Dendritic cell treated with granulocyte-macrophage colony-stimulating factor and Interleukin-4, amounts not matched to agents 40 ng/mL and 50 ng/mL, for 4 days (primary cell): ENCODE measurements at regions not wholly inside any gene's neighbourhood (a gene's known extent, or its start where the extent isn't known, plus 50 kb on each side); places are given as distances from the start of the nearest gene placed in this dataset.
A peak's percentile ranks its signal among the peaks of the same experiment; 100 is the strongest.

ENCODE experiments used
- H3K27ac Mint-ChIP-seq: one replicate; pipeline ENCODE4 v1.8.0; 2022; ENCODE audit warnings: mild to moderate bottlenecking, mixed read lengths
- H3K27me3 Mint-ChIP-seq: one replicate; pipeline ENCODE4 v1.8.0; 2022; ENCODE audit warnings: mild to moderate bottlenecking, mixed read lengths
- H3K36me3 Mint-ChIP-seq: one replicate; pipeline ENCODE4 v1.8.0; 2022; ENCODE audit warnings: low read depth, mixed read lengths
- H3K4me1 Mint-ChIP-seq: one replicate; pipeline ENCODE4 v1.8.0; 2022; ENCODE audit warnings: low read depth, mixed read lengths
- H3K4me3 Mint-ChIP-seq: one replicate; pipeline ENCODE4 v1.8.0; 2022; ENCODE audit warnings: mild to moderate bottlenecking, moderate library complexity, mixed read lengths
- H3K9me3 Mint-ChIP-seq: one replicate; pipeline ENCODE4 v1.8.0; 2022; ENCODE audit warnings: mixed read lengths
- intact Hi-C: fragments of 100-400 bp; cut with micrococcal nuclease; formaldehyde crosslinking; loops from one replicate; pipeline ENCODE4 v1.15.0; 2022

DNA sequence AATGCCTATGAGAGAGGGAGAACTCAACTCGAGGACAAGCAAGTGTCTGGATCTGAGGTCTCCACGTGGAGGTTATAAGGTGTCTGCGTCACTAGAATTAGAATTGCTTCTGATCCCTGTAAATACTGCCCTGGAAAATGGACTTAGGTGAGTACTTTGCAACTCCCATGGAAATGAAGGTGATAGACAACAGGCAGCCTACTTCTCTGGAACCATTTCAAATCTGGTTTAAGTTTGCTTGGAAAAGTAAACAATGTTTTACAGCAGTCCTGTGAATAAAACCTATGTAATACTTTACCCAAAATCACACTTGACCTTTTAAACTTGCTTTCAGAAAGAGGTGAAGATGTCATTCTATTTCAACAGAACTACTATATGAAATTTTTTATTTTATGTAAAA lies 70.1 kb upstream of the TENT5A start:
- intact Hi-C loops: no loop called here
- no peaks in the 10 kb centered on the region for H3K27me3 Mint-ChIP-seq
- H3K4me1 Mint-ChIP-seq: peaks cover 28% of the 10 kb centered on the region
- no peaks in the 10 kb centered on the region for H3K36me3 Mint-ChIP-seq
- no peak overlapping the region for H3K27ac Mint-ChIP-seq
- no peak overlapping the region for H3K4me3 Mint-ChIP-seq
- H3K9me3 Mint-ChIP-seq: peaks cover 11% of the 10 kb centered on the region

DNA sequence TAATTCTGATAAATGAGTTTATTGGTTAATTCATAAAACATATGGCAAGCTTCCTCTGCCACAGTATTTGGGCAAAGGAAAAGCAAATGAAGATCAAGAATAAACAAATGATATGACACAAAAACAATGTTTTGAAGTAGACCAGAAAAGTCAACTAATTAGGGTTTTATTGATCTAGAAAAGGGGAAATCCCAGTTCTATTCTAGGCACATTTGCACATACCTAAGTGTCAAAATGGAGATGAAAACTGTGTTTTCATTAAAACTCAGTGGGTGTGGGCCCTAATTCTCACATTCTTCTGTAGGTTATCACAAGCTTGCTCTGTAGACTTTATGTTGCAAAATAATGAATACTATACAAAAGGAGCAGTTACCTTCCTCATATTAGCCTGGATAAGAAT lies 69.0 kb upstream of the TENT5A start:
- Mint-ChIP-seq H3K9me3 (peaks cover 7% of the 10 kb centered on the region), H3K36me3 (no peaks in the 10 kb centered on the region), H3K4me1 (peaks cover 31% of the 10 kb centered on the region), H3K27me3 (no peaks in the 10 kb centered on the region), H3K27ac (no peak overlapping the region), H3K4me3 (no peak overlapping the region)
- intact Hi-C loops: no loop called here

DNA sequence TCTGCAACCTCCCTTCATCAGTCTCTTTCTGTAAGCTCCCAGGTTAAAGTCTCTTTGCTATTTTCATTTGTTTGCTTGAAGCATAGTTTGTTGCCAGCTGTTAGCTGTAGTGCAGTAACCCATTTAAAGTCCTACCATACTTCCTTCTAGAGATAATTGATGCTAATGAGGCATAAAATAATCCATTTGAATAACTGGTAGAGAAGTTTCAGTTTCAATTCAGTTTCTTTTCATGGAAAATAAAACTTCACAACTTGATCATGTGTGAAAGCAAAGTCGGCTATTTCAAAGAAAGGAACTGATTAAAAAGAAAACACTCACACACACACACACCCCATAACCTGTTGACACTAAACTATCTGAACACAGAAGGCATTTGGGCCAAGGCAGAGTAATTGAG lies 68.5 kb upstream of the TENT5A start:
- Mint-ChIP-seq H3K9me3 (peaks cover 2% of the 10 kb centered on the region), H3K36me3 (no peaks in the 10 kb centered on the region), H3K27ac (no peak overlapping the region), H3K4me1 (peaks cover 31% of the 10 kb centered on the region), H3K27me3 (no peaks in the 10 kb centered on the region), H3K4me3 (no peak overlapping the region)
- intact Hi-C loops: no loop called here

DNA sequence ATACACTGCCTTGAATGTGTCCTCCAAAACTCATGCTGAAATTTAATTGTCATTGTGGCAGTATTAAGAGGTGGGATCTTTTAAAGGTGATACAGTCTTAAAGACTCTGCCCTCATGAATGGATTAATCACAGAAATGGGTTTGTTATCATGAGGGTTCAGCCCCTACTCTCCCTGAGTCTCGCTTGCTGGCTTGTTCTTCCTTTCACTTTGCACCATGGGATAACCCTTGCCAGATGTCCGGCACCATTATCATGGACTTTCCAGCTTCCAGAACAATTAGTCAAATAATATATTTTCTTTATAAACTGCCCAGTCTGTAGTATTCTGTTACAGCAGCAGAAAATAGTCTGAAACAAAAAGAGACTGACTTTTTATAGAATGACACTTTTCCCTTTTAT lies 67.9 kb upstream of the TENT5A start:
- Mint-ChIP-seq H3K4me1 (peaks cover 31% of the 10 kb centered on the region), H3K9me3 (no peaks in the 10 kb centered on the region), H3K36me3 (no peaks in the 10 kb centered on the region), H3K4me3 (no peak overlapping the region), H3K27me3 (no peaks in the 10 kb centered on the region), H3K27ac (no peak overlapping the region)
- intact Hi-C loops: no loop called here

DNA sequence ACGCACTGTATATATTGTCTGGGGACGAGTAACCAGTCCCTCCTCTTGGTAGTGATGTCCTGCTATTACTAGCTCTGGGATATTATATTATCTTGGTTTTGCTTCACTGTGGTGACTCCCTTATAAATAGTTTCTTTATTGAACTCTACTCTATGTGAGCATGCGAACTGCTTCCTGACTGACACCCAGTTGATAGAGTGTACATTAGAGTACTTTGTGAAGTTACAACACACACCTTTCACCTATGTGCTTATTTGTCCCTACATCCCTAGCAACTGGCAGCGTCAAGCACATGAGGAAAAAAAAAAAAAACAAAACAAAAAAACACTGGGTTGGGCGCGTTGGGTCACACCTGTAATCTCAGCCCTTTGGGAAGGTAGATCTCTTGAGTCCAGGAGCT lies 67.3 kb upstream of the TENT5A start:
- intact Hi-C loops: no loop called here
- Mint-ChIP-seq H3K4me1 (peaks cover 35% of the 10 kb centered on the region), H3K27me3 (no peaks in the 10 kb centered on the region), H3K36me3 (no peaks in the 10 kb centered on the region), H3K9me3 (no peaks in the 10 kb centered on the region), H3K27ac (no peak overlapping the region), H3K4me3 (no peak overlapping the region)

DNA sequence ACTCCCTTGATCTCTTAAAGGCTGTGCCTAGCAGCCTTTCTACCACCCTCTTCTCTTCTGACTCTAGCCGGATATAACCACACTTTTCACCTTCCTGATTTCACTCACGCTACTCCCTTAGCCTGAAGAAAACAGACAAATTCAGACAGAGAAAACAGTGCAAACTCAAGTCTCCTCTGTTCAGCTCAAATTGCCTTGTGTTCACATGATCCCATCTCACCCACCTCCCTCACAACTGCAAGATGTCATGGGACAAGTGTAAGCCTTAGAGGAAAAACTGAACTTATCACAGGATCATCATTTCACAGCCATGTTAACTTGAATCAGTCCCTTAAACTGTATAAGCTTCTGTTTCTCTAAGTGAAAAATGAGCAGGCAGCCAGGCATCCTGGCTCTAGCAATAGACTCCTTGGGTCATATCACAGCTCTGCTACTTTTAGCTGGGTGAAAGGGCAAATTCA lies 66.5 kb upstream of the TENT5A start:
- intact Hi-C loops: no loop called here
- Mint-ChIP-seq H3K27ac (peak overlapping the region; percentile 74), H3K9me3 (no peaks in the 10 kb centered on the region), H3K4me3 (no peak overlapping the region), H3K4me1 (peaks cover 42% of the 10 kb centered on the region), H3K27me3 (no peaks in the 10 kb centered on the region), H3K36me3 (no peaks in the 10 kb centered on the region)

DNA sequence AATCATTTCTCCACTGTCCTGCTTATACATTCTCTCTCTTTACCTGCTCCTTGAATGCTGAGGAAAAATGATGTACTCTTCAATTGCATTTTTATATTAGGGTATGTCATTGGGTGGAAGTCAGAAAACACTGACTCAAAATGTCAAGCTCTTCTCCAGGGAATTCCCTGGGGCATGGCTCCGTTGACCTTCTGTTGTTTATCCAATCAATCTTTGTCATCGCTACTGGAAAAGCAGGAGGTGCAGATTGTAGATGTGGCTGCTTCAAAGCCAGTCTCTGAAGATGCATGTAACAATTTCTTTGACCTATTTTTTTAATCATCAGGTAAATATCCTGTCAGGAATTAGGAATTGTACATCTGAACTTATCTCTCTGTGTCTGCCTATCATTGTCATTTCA lies 63.9 kb upstream of the TENT5A start:
- Mint-ChIP-seq H3K36me3 (no peaks in the 10 kb centered on the region), H3K9me3 (no peaks in the 10 kb centered on the region), H3K27me3 (no peaks in the 10 kb centered on the region), H3K4me1 (peaks cover 66% of the 10 kb centered on the region), H3K4me3 (no peak overlapping the region), H3K27ac (no peak overlapping the region)
- intact Hi-C loops: no loop called here

DNA sequence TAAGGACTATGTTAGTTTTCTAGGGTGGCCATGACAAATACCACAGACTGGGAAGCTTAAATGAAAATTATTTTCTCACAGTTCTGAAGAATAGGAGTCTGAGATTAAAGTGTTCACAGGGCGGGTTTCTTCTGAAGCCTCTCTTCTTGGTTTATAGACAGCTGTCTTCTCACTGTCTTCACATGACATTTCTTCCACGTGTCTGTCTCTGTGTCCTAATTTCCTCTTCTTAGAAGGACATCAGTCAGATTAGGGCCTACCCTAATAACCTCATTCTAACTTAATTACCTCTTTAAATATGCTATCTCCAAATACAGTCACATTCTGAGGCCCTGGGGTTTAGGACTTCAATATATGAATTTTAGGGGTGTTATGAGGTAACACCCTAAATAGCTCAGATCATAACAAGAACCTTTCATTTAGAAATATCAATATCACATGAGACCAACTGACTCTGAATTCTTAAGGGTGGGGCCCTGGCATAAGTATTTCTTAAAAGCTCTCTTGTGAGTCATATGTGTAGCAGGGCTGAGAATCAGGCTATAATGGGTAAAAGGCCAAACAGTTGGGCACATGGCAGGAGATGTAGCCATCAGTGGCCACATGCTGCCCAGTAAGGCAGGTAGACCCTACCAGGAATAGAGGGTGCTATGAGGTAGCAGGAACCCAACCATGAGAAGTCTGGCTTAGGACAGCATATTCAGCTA lies 62.0 kb upstream of the TENT5A start:
- no peaks in the 10 kb centered on the region for H3K9me3 Mint-ChIP-seq
- H3K27me3 Mint-ChIP-seq: no peaks in the 10 kb centered on the region
- H3K36me3 Mint-ChIP-seq: no peaks in the 10 kb centered on the region
- peak overlapping the region; percentile 70 for H3K27ac Mint-ChIP-seq
- intact Hi-C loops: no loop called here
- H3K4me1 Mint-ChIP-seq: peaks cover 71% of the 10 kb centered on the region
- H3K4me3 Mint-ChIP-seq: no peak overlapping the region

DNA sequence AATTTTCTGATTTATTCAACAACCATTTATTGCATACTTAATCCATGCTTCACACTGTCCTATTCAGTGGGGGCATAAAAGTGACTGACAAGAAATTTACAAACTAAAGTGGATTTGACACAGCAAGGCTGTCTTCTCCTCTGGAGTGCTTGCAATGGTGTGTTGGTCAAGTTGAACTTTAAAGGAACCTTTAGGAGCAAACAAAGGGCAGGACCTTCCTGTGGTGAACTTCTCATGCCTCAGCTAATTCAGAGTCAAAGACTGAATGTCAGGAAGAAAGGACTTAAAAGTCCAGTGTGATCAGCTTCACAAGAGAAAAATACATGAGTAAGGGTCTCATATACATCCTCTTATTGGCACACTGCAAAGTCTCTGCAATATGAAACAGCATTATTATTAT lies 60.8 kb upstream of the TENT5A start:
- Mint-ChIP-seq H3K36me3 (no peaks in the 10 kb centered on the region), H3K27me3 (no peaks in the 10 kb centered on the region), H3K27ac (peak overlapping the region; percentile 79), H3K4me3 (no peak overlapping the region), H3K4me1 (peaks cover 70% of the 10 kb centered on the region), H3K9me3 (no peaks in the 10 kb centered on the region)
- intact Hi-C loops: no loop called here

DNA sequence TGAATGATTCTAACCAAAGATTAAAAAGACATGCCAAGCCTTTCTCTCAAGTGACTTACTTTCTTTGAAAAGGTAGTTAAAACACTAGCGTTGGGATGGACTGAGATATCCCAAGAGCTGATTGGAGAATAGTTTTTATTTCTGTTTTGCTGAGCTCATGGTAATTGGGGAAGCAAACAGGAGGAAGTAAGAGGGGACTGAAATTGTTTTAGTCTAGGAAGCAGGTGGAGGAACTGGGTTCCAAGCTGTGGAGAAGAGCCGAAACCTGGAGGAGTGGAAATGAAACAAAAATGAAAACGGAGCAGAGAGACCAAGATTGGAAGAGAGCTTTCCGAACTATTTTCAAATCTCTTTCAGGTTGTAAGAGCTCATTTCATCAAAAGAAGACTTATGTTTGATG lies 59.9 kb upstream of the TENT5A start:
- intact Hi-C loops: no loop called here
- Mint-ChIP-seq H3K36me3 (no peaks in the 10 kb centered on the region), H3K27me3 (no peaks in the 10 kb centered on the region), H3K27ac (peak overlapping the region; percentile 79), H3K4me3 (peak overlapping the region; percentile 77), H3K4me1 (peaks cover 60% of the 10 kb centered on the region), H3K9me3 (no peaks in the 10 kb centered on the region)

DNA sequence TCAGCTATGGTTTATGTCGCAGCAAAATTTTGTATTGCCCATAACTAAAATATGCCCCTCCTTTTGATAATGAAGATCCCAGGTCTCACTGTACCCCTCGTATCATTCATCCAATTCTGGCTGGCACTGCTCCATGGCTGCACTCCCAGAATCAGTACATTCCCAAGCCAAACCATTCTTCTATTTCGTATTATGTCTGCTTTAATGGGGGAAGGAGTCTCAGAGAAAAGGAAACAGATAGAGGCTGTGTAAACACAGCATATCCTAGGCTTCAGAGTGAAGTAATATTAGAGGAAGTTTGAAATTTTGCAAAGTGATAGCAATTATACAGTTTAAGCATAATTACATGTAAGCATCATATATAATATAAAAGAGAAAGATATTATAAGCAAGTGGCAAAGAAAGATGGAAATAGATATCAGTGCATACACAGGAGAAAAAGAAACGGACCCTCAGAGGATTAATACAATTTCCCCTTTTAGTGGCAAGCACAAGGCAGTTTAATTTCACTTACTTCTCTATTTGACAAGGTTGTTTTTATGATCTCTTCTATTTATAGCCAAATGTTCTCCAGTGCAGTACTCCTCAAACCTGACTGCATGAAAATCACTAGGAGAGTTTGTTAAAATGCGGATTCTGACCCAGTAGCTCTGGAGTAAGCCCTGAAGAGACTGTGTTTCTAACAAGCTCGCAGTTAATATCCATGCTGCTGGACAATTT lies 56.5 kb upstream of the TENT5A start:
- H3K27ac Mint-ChIP-seq: peak overlapping the region; percentile 78
- peak overlapping the region; percentile 39 for H3K4me3 Mint-ChIP-seq
- H3K4me1 Mint-ChIP-seq: peaks cover 48% of the 10 kb centered on the region
- no peaks in the 10 kb centered on the region for H3K36me3 Mint-ChIP-seq
- no peaks in the 10 kb centered on the region for H3K27me3 Mint-ChIP-seq
- intact Hi-C loops: no loop called here
- H3K9me3 Mint-ChIP-seq: no peaks in the 10 kb centered on the region

DNA sequence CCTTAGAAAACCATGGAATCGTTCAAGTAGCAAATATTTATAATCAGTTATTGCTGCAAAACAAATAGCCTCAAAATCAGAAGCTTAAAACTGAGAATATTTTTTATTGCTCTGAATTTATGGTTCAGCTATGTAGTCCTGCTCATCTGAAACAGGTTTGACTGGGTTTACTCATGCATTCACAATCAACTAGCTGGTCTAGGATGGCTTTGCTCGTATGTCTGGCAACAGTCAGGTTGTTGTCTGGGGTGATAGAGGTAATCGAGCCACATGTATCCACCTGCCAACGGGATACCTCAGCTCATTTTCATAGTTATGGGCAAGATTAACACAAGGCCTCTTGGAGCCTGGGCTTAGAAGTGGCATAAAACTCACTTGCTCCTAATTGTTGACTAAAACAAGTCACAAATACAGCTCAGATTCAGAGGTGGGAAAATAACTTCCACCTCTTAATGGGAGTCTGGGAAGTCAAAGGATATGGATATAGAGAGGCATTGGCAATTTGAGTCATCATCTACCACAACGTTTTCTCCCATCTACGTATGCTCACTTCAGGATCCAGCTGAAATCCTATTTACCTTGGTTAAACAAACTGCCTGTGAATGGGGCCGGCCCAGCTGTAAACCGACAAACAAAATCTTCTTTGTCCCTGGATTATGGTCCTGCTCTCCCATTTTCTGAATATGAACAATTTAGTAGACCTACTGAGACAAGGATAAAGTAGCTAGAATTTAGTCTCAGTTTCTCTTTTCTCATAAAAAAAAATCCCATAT lies 54.5 kb upstream of the TENT5A start:
- H3K4me1 Mint-ChIP-seq: peaks cover 29% of the 10 kb centered on the region

DNA sequence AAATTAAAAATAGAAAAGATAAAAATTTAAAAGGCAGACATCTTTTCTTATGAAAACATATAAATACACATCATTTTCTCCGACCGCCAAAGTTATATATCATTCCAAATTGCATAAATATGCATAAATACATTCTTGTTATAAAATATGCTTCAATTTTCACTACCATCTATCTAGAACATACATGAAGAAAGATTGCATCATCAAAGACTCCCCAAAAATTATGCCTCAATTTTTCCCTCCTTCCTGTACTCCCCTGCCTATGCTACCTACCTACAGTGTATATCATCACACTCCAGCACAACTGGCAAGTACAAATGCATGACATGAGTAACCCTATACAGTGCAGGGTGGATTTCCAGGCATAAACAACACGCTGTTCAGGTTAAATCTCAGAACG lies 49.9 kb upstream of the TENT5A start:
- H3K4me1 Mint-ChIP-seq: peaks cover 7% of the 10 kb centered on the region
- H3K4me3 Mint-ChIP-seq: no peak overlapping the region
- no peaks in the 10 kb centered on the region for H3K36me3 Mint-ChIP-seq
- intact Hi-C loops: no loop called here
- H3K9me3 Mint-ChIP-seq: no peaks in the 10 kb centered on the region
- H3K27ac Mint-ChIP-seq: no peak overlapping the region
- H3K27me3 Mint-ChIP-seq: peaks cover 9% of the 10 kb centered on the region

More for the DNA sequence above, 54.5 kb upstream of the TENT5A start:
- Mint-ChIP-seq H3K4me3 (no peak overlapping the region), H3K27me3 (peaks cover 6% of the 10 kb centered on the region), H3K27ac (no peak overlapping the region), H3K9me3 (no peaks in the 10 kb centered on the region), H3K36me3 (no peaks in the 10 kb centered on the region)
- intact Hi-C loops: no loop called here
